ENCODE measurements at regions not wholly inside any gene's neighbourhood (a gene's known extent, or its start where the extent isn't known, plus 50 kb on each side); places are given as distances from the start of the nearest gene placed in this dataset.

- DNase-seq (ENCODE audit: low read depth): no peak
- H3K4me3 ChIP-seq (replicated peaks; ENCODE audit: low read depth, low read length): no peak overlapping the region
- no peak for TF ChIP-seq CTCF (IDR thresholded peaks at IDR 0.05; ENCODE audit: low read length, missing control alignments)
Observed at GRCh38 chr9:89793124-89793495, 188.3 kb downstream of the GADD45G start.

GRCh38 chr9:89793551-89793950 is 188.7 kb downstream of the GADD45G start:
- DNase-seq (ENCODE audit: low read depth): no peak
- TF ChIP-seq CTCF (IDR thresholded peaks at IDR 0.05; ENCODE audit: low read length, missing control alignments): no peak
- no peak overlapping the region for H3K4me3 ChIP-seq (replicated peaks; ENCODE audit: low read depth, low read length)

- no peak for DNase-seq (ENCODE audit: low read depth)
- TF ChIP-seq CTCF (IDR thresholded peaks at IDR 0.05; ENCODE audit: low read length, missing control alignments): no peak
- no peak overlapping the region for H3K4me3 ChIP-seq (replicated peaks; ENCODE audit: low read depth, low read length)
Observed at GRCh38 chr9:89794918-89795317, 190.1 kb downstream of the GADD45G start.

GRCh38 chr9:89795538-89796195 is 190.9 kb downstream of the GADD45G start:
- no peak for DNase-seq (ENCODE audit: low read depth)
- TF ChIP-seq CTCF (IDR thresholded peaks at IDR 0.05; ENCODE audit: low read length, missing control alignments): no peak
- no peak overlapping the region for H3K4me3 ChIP-seq (replicated peaks; ENCODE audit: low read depth, low read length)

GRCh38 chr9:89796606-89797005 is 191.8 kb downstream of the GADD45G start:
- no peak overlapping the region for H3K4me3 ChIP-seq (replicated peaks; ENCODE audit: low read depth, low read length)
- no peak for TF ChIP-seq CTCF (IDR thresholded peaks at IDR 0.05; ENCODE audit: low read length, missing control alignments)
- DNase-seq (ENCODE audit: low read depth): no peak

GRCh38 chr9:89797255-89797654 is 192.4 kb downstream of the GADD45G start:
- TF ChIP-seq CTCF (IDR thresholded peaks at IDR 0.05; ENCODE audit: low read length, missing control alignments): no peak
- H3K4me3 ChIP-seq (replicated peaks; ENCODE audit: low read depth, low read length): no peak overlapping the region
- no peak for DNase-seq (ENCODE audit: low read depth)

GRCh38 chr9:89797937-89798455 is 193.2 kb downstream of the GADD45G start:
- no peak for TF ChIP-seq CTCF (IDR thresholded peaks at IDR 0.05; ENCODE audit: low read length, missing control alignments)
- no peak overlapping the region for H3K4me3 ChIP-seq (replicated peaks; ENCODE audit: low read depth, low read length)
- DNase-seq (ENCODE audit: low read depth): no peak
